ENCODE measurements at regions not wholly inside any gene's neighbourhood (a gene's known extent, or its start where the extent isn't known, plus 50 kb on each side); places are given as distances from the start of the nearest gene placed in this dataset.

GRCh38 chr6:113626475-113626874 is 230.7 kb upstream of the MARCKS start:
- TF ChIP-seq POLR2AphosphoS5 (IDR thresholded peaks at IDR 0.05; ENCODE audit: low read depth, low read length) (no peak), EP300 (IDR thresholded peaks at IDR 0.05; ENCODE audit: borderline replicate concordance in 1 of 2, low read depth in 1 of 2, low read length in 1 of 2) (no peak), TEAD4 (IDR thresholded peaks at IDR 0.05; ENCODE audit: borderline replicate concordance, insufficient read depth) (no peak), MXI1 (IDR thresholded peaks at IDR 0.05; ENCODE audit: low read depth, low read length) (no peak), YY1 (IDR thresholded peaks at IDR 0.05; ENCODE audit: low read depth) (no peak), ZBTB33 (IDR thresholded peaks at IDR 0.05; ENCODE audit: borderline replicate concordance, low read depth) (no peak)
- TF ChIP-seq, protein P1, sequence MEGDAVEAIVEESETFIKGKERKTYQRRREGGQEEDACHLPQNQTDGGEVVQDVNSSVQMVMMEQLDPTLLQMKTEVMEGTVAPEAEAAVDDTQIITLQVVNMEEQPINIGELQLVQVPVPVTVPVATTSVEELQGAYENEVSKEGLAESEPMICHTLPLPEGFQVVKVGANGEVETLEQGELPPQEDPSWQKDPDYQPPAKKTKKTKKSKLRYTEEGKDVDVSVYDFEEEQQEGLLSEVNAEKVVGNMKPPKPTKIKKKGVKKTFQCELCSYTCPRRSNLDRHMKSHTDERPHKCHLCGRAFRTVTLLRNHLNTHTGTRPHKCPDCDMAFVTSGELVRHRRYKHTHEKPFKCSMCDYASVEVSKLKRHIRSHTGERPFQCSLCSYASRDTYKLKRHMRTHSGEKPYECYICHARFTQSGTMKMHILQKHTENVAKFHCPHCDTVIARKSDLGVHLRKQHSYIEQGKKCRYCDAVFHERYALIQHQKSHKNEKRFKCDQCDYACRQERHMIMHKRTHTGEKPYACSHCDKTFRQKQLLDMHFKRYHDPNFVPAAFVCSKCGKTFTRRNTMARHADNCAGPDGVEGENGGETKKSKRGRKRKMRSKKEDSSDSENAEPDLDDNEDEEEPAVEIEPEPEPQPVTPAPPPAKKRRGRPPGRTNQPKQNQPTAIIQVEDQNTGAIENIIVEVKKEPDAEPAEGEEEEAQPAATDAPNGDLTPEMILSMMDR (IDR thresholded peaks at IDR 0.05) = no peak

Data from SK-N-SH (cell line).